WTC11 (cell line): ENCODE measurements at regions not wholly inside any gene's neighbourhood (a gene's known extent, or its start where the extent isn't known, plus 50 kb on each side); places are given as distances from the start of the nearest gene placed in this dataset.

Experiments
- ATAC-seq: fragments of 200-7000 bp; cut with Tn5 transposase; 2 replicates; pipeline ENCODE4 v1.10.0; 2021; ENCODE audit warnings: mild to moderate bottlenecking, moderate library complexity
- CTCF ChIA-PET: fragments of 300-600 bp; sonication (Branson Sonifier 250); formaldehyde crosslinking; loops from one replicate; lab custom pipeline; 2021; ENCODE audit warnings: antibody characterized with exemption; lab: Charles Lee
- POLR2A ChIA-PET: fragments of 350-600 bp; sonication (Branson Sonifier 250); formaldehyde crosslinking; loops from one replicate; lab custom pipeline; 2021; ENCODE audit warnings: antibody characterized with exemption; lab: Charles Lee
- DNase-seq: peaks from one replicate; pipeline ENCODE4 v3.0.0; 2021; ENCODE audit warnings: low spot score
- H3K27ac Mint-ChIP-seq: 2 replicates; pipeline ENCODE4 v1.8.0; 2021; ENCODE audit warnings: mixed read lengths
- H3K27me3 Mint-ChIP-seq: 2 replicates; pipeline ENCODE4 v1.8.0; 2021; ENCODE audit warnings: low read depth, mild to moderate bottlenecking, moderate library complexity, mixed read lengths
- H3K36me3 Mint-ChIP-seq: 2 replicates; pipeline ENCODE4 v1.8.0; 2021; ENCODE audit warnings: mixed read lengths
- H3K4me1 Mint-ChIP-seq: 2 replicates; pipeline ENCODE4 v1.8.0; 2022; ENCODE audit warnings: mixed read lengths
- H3K4me3 Mint-ChIP-seq: 2 replicates; pipeline ENCODE4 v1.8.0; 2021; ENCODE audit warnings: mild to moderate bottlenecking, moderate library complexity, mixed read lengths
- H3K9me3 Mint-ChIP-seq: 2 replicates; pipeline ENCODE4 v1.8.0; 2021; ENCODE audit warnings: mixed read lengths
- ATF1 ChIP-seq: sonication (generic); formaldehyde crosslinking; IDR thresholded peaks from 2 replicates; pipeline ENCODE4 v1.8.1; 2023; ENCODE audit warnings: mild to moderate bottlenecking, moderate library complexity, missing genetic modification reagents
- ELF4 ChIP-seq: sonication (generic); formaldehyde crosslinking; IDR thresholded peaks from 2 replicates; pipeline ENCODE4 v1.8.1; 2022; ENCODE audit warnings: low read depth, mild to moderate bottlenecking, moderate library complexity, missing genetic modification reagents
- FOXJ3 ChIP-seq: sonication (generic); formaldehyde crosslinking; IDR thresholded peaks from 2 replicates; pipeline ENCODE4 v1.9.0; 2021; ENCODE audit warnings: missing genetic modification reagents, mild to moderate bottlenecking, borderline replicate concordance
- FOXP1 ChIP-seq: sonication (generic); formaldehyde crosslinking; IDR thresholded peaks from 2 replicates; pipeline ENCODE4 v1.8.0; 2022; ENCODE audit warnings: missing genetic modification reagents, mild to moderate bottlenecking, moderate library complexity, borderline replicate concordance
- GRHL2 ChIP-seq: fragments of 250-450 bp; sonication (Bioruptor Pico); IDR thresholded peaks from 2 replicates; pipeline ENCODE4 v1.8.0; 2022; ENCODE audit warnings: mild to moderate bottlenecking, moderate library complexity; ENCODE audit not compliant: insufficient replicate concordance, severe bottlenecking
- IRF1 ChIP-seq: sonication (generic); formaldehyde crosslinking; IDR thresholded peaks from 2 replicates; pipeline ENCODE4 v1.8.0; 2023; ENCODE audit warnings: missing genetic modification reagents
- KAT7 ChIP-seq: sonication (generic); formaldehyde crosslinking; IDR thresholded peaks from 2 replicates; pipeline ENCODE4 v1.8.1; 2023; ENCODE audit warnings: missing genetic modification reagents, mild to moderate bottlenecking, borderline replicate concordance
- MLX ChIP-seq: sonication (generic); formaldehyde crosslinking; IDR thresholded peaks from 2 replicates; pipeline ENCODE4 v1.8.1; 2023; ENCODE audit warnings: mild to moderate bottlenecking, missing genetic modification reagents, moderate library complexity
- NFE2L1 ChIP-seq: sonication (generic); formaldehyde crosslinking; IDR thresholded peaks from 2 replicates; pipeline ENCODE4 v1.8.1; 2023; ENCODE audit warnings: missing genetic modification reagents
- PREB ChIP-seq: sonication (generic); formaldehyde crosslinking; IDR thresholded peaks from 2 replicates; pipeline ENCODE4 v1.8.1; 2022; ENCODE audit warnings: mild to moderate bottlenecking, missing genetic modification reagents, moderate library complexity, borderline replicate concordance
- PRRX2 ChIP-seq: fragments of 250-450 bp; sonication (Bioruptor Pico); IDR thresholded peaks from 2 replicates; pipeline ENCODE4 v1.8.0; 2021; ENCODE audit warnings: mild to moderate bottlenecking
- TCF7 ChIP-seq: sonication (generic); formaldehyde crosslinking; IDR thresholded peaks from 2 replicates; pipeline ENCODE4 v1.8.0; 2022; ENCODE audit warnings: mild to moderate bottlenecking, low read depth, missing genetic modification reagents, moderate library complexity
- USF1 ChIP-seq: sonication (generic); formaldehyde crosslinking; IDR thresholded peaks from 2 replicates; pipeline ENCODE4 v1.8.0; 2022; ENCODE audit warnings: mild to moderate bottlenecking, missing genetic modification reagents
- ZBTB43 ChIP-seq: sonication (generic); formaldehyde crosslinking; IDR thresholded peaks from 2 replicates; pipeline ENCODE4 v1.8.1; 2023; ENCODE audit warnings: mild to moderate bottlenecking, missing genetic modification reagents
- ZNF317 ChIP-seq: sonication (generic); formaldehyde crosslinking; IDR thresholded peaks from 2 replicates; pipeline ENCODE4 v1.8.1; 2023; ENCODE audit warnings: low read depth, mild to moderate bottlenecking, moderate library complexity, missing genetic modification reagents, borderline replicate concordance
- ZNF396 ChIP-seq: fragments of 250-450 bp; sonication (Bioruptor Pico); IDR thresholded peaks from 2 replicates; pipeline ENCODE4 v1.8.0; 2021; ENCODE audit warnings: mild to moderate bottlenecking, moderate library complexity, borderline replicate concordance
- ZNF425 ChIP-seq: fragments of 250-450 bp; sonication (Bioruptor Pico); conservative IDR thresholded peaks from 2 replicates; pipeline ENCODE4 v1.9.0; 2021; ENCODE audit warnings: mild to moderate bottlenecking
- ZSCAN18 ChIP-seq: fragments of 250-450 bp; sonication (Bioruptor Pico); IDR thresholded peaks from 2 replicates; pipeline ENCODE4 v2.1.2; 2022; ENCODE audit warnings: mild to moderate bottlenecking, moderate library complexity

GRCh38 chr9:127557998-127558546, 54.0 kb upstream of the STXBP1 start:
- Mint-ChIP-seq H3K27me3 (no peaks in the 10 kb centered on the region), H3K36me3 (0 out of 2 replicates have a peak, but pooled peaks cover 3% of the 10 kb centered on the region), H3K4me3 (no peak overlapping the region), H3K9me3 (peaks cover 4% of the 10 kb centered on the region; the same call in 1 of the 2 replicates), H3K4me1 (peaks cover 55% of the 10 kb centered on the region), H3K27ac (peak overlapping the region; percentile 77; the same call in 1 of the 2 replicates)
- POLR2A ChIA-PET: interaction anchor here (1.0 kb wide), 1 partner anchor 9 kb away, joined by 4 read pairs; no protein-coding TSS in a partner anchor
- ATAC-seq (no peak), DNase-seq (no peak)
- CTCF ChIA-PET: interaction anchor here (0.6 to 2.8 kb wide), 13 partner anchors 10 to 386 kb away, joined by 3 to 13 read pairs (median 4); partner anchors contain the start of genes PTRH1 and TOR2A
- TF ChIP-seq ATF1 (no peak), FOXP1 (CRISPR knock-in tag) (no peak), KAT7 (no peak), NFE2L1 (no peak), ZNF425 (CRISPR knock-in tag) (no peak), PREB (CRISPR knock-in tag) (no peak), ZBTB43 (CRISPR knock-in tag) (no peak), ZSCAN18 (CRISPR knock-in tag) (no peak), ELF4 (CRISPR knock-in tag) (no peak), ZNF317 (CRISPR knock-in tag) (no peak), TCF7 (CRISPR knock-in tag) (no peak), ZNF396 (CRISPR knock-in tag) (no peak), PRRX2 (CRISPR knock-in tag) (no peak), IRF1 (CRISPR knock-in tag) (no peak), MLX (no peak), GRHL2 (no peak), USF1 (CRISPR knock-in tag) (no peak), FOXJ3 (no peak)
